Activated CD4-positive, alpha-beta T cell treated with anti-CD3 and anti-CD28 coated beads, Interleukin-2, amount 10 ng/mL, durations not matched to agents 24 days and 14 days (primary cell): ENCODE measurements at regions not wholly inside any gene's neighbourhood (a gene's known extent, or its start where the extent isn't known, plus 50 kb on each side); places are given as distances from the start of the nearest gene placed in this dataset.
"Not testable (repeated sequence)": the region's sequence is repeated elsewhere in the genome, so short reads cannot be mapped to it uniquely, and the experiment has no call there.

Experiments
- DNase-seq: peaks from one replicate; pipeline ENCODE4 v3.0.0; 2022
- H3K27ac Mint-ChIP-seq: one replicate; pipeline ENCODE4 v1.8.0; 2022; ENCODE audit warnings: mild to moderate bottlenecking, mixed read lengths
- H3K27me3 Mint-ChIP-seq: one replicate; pipeline ENCODE4 v1.8.0; 2022; ENCODE audit warnings: mixed read lengths
- H3K36me3 Mint-ChIP-seq: one replicate; pipeline ENCODE4 v1.8.0; 2022; ENCODE audit warnings: low read depth, mild to moderate bottlenecking, mixed read lengths
- H3K4me1 Mint-ChIP-seq: one replicate; pipeline ENCODE4 v1.8.0; 2021; ENCODE audit warnings: mixed read lengths
- H3K4me3 Mint-ChIP-seq: one replicate; pipeline ENCODE4 v1.8.0; 2022; ENCODE audit warnings: mild to moderate bottlenecking, moderate library complexity, mixed read lengths
- H3K9me3 Mint-ChIP-seq: one replicate; pipeline ENCODE4 v1.8.0; 2021; ENCODE audit warnings: mixed read lengths
- intact Hi-C: fragments of 100-400 bp; cut with micrococcal nuclease; formaldehyde crosslinking; loops from one replicate; pipeline ENCODE4 v1.15.1; 2023

- Mint-ChIP-seq H3K4me3 (no peak overlapping the region), H3K27me3 (no peaks in the 10 kb centered on the region), H3K4me1 (no peaks in the 10 kb centered on the region), H3K27ac (no peak overlapping the region), H3K9me3 (no peaks in the 10 kb centered on the region), H3K36me3 (no peaks in the 10 kb centered on the region)
- intact Hi-C loops, result loop anchor here (5.0 kb wide), 1 partner anchor 951 kb away; no protein-coding TSS in a partner anchor
- DNase-seq, result peak; percentile 73
These were observed 836.1 kb upstream of the ADAMTS5 start for GRCh38 chr21:27802816-27803475.

GRCh38 chr21:27799861-27800260 lies 833.0 kb upstream of the ADAMTS5 start:
- intact Hi-C loops, result loop anchor here (5.0 kb wide), 1 partner anchor 948 kb away; no protein-coding TSS in a partner anchor
- H3K27me3 Mint-ChIP-seq, result no peaks in the 10 kb centered on the region
- H3K36me3 Mint-ChIP-seq, result no peaks in the 10 kb centered on the region
- no peak overlapping the region for H3K4me3 Mint-ChIP-seq
- H3K9me3 Mint-ChIP-seq, result no peaks in the 10 kb centered on the region
- DNase-seq, result no peak
- no peak overlapping the region for H3K27ac Mint-ChIP-seq
- H3K4me1 Mint-ChIP-seq, result no peaks in the 10 kb centered on the region

GRCh38 chr21:27796106-27796505 lies 829.2 kb upstream of the ADAMTS5 start:
- no peaks in the 10 kb centered on the region for H3K9me3 Mint-ChIP-seq
- H3K36me3 Mint-ChIP-seq, result no peaks in the 10 kb centered on the region
- DNase-seq, result no peak
- H3K4me1 Mint-ChIP-seq, result no peaks in the 10 kb centered on the region
- H3K4me3 Mint-ChIP-seq, result no peak overlapping the region
- H3K27ac Mint-ChIP-seq, result no peak overlapping the region
- H3K27me3 Mint-ChIP-seq, result no peaks in the 10 kb centered on the region
- intact Hi-C loops, result no loop called here

GRCh38 chr21:27795418-27795817 lies 828.5 kb upstream of the ADAMTS5 start:
- no peaks in the 10 kb centered on the region for H3K27me3 Mint-ChIP-seq
- H3K27ac Mint-ChIP-seq, result no peak overlapping the region
- intact Hi-C loops, result no loop called here
- H3K36me3 Mint-ChIP-seq, result no peaks in the 10 kb centered on the region
- H3K4me3 Mint-ChIP-seq, result no peak overlapping the region
- no peaks in the 10 kb centered on the region for H3K4me1 Mint-ChIP-seq
- DNase-seq, result no peak
- no peaks in the 10 kb centered on the region for H3K9me3 Mint-ChIP-seq

GRCh38 chr21:27793901-27794300 lies 827.0 kb upstream of the ADAMTS5 start:
- Mint-ChIP-seq H3K27me3 (no peaks in the 10 kb centered on the region), H3K36me3 (no peaks in the 10 kb centered on the region), H3K4me3 (no peak overlapping the region), H3K4me1 (no peaks in the 10 kb centered on the region), H3K27ac (no peak overlapping the region), H3K9me3 (no peaks in the 10 kb centered on the region)
- intact Hi-C loops, result no loop called here
- DNase-seq, result no peak

GRCh38 chr21:27787046-27787445 lies 820.2 kb upstream of the ADAMTS5 start:
- Mint-ChIP-seq H3K27me3 (no peaks in the 10 kb centered on the region), H3K27ac (no peak overlapping the region), H3K4me1 (no peaks in the 10 kb centered on the region), H3K9me3 (no peaks in the 10 kb centered on the region), H3K4me3 (no peak overlapping the region), H3K36me3 (no peaks in the 10 kb centered on the region)
- DNase-seq, result no peak
- intact Hi-C loops, result no loop called here

GRCh38 chr21:27779606-27780005 lies 812.7 kb upstream of the ADAMTS5 start:
- no peaks in the 10 kb centered on the region for H3K4me1 Mint-ChIP-seq
- H3K4me3 Mint-ChIP-seq, result no peak overlapping the region
- H3K27me3 Mint-ChIP-seq, result no peaks in the 10 kb centered on the region
- H3K36me3 Mint-ChIP-seq, result no peaks in the 10 kb centered on the region
- intact Hi-C loops, result no loop called here
- no peaks in the 10 kb centered on the region for H3K9me3 Mint-ChIP-seq
- H3K27ac Mint-ChIP-seq, result no peak overlapping the region
- no peak for DNase-seq

GRCh38 chr21:27776925-27777553 lies 810.2 kb upstream of the ADAMTS5 start:
- no peak for DNase-seq
- Mint-ChIP-seq H3K36me3 (no peaks in the 10 kb centered on the region), H3K4me3 (no peak overlapping the region), H3K4me1 (no peaks in the 10 kb centered on the region), H3K27ac (no peak overlapping the region), H3K27me3 (no peaks in the 10 kb centered on the region), H3K9me3 (no peaks in the 10 kb centered on the region)
- intact Hi-C loops, result no loop called here

- Mint-ChIP-seq H3K27me3 (no peaks in the 10 kb centered on the region), H3K27ac (no peak overlapping the region)
- intact Hi-C loops, result no loop called here
These were observed 805.9 kb upstream of the ADAMTS5 start for GRCh38 chr21:27772816-27773215.

GRCh38 chr21:27771938-27772483 lies 805.1 kb upstream of the ADAMTS5 start:
- H3K27me3 Mint-ChIP-seq, result no peaks in the 10 kb centered on the region
- no peak overlapping the region for H3K4me3 Mint-ChIP-seq
- H3K27ac Mint-ChIP-seq, result no peak overlapping the region
- intact Hi-C loops, result no loop called here
- DNase-seq, result no peak
- no peaks in the 10 kb centered on the region for H3K36me3 Mint-ChIP-seq
- no peaks in the 10 kb centered on the region for H3K9me3 Mint-ChIP-seq
- no peaks in the 10 kb centered on the region for H3K4me1 Mint-ChIP-seq

More at GRCh38 chr21:27772816-27773215, 805.9 kb upstream of the ADAMTS5 start:
- Mint-ChIP-seq H3K36me3 (no peaks in the 10 kb centered on the region), H3K9me3 (no peaks in the 10 kb centered on the region), H3K4me1 (no peaks in the 10 kb centered on the region), H3K4me3 (no peak overlapping the region)
- DNase-seq, result no peak

- no peak for DNase-seq
- intact Hi-C loops, result no loop called here
- Mint-ChIP-seq H3K36me3 (no peaks in the 10 kb centered on the region), H3K9me3 (no peaks in the 10 kb centered on the region), H3K27ac (no peak overlapping the region), H3K27me3 (no peaks in the 10 kb centered on the region), H3K4me3 (no peak overlapping the region), H3K4me1 (no peaks in the 10 kb centered on the region)
These were observed 802.9 kb upstream of the ADAMTS5 start for GRCh38 chr21:27769763-27770162.

- H3K27ac Mint-ChIP-seq, H3K27me3 Mint-ChIP-seq, H3K4me1 Mint-ChIP-seq, H3K9me3 Mint-ChIP-seq, H3K4me3 Mint-ChIP-seq, intact Hi-C loops, DNase-seq, H3K36me3 Mint-ChIP-seq: not testable (repeated sequence)
These were observed 801.3 kb upstream of the ADAMTS5 start for GRCh38 chr21:27768046-27768637.

GRCh38 chr21:27764056-27764455 lies 797.2 kb upstream of the ADAMTS5 start:
- intact Hi-C loops, result no loop called here
- Mint-ChIP-seq H3K9me3 (no peaks in the 10 kb centered on the region), H3K4me1 (no peaks in the 10 kb centered on the region), H3K36me3 (no peaks in the 10 kb centered on the region), H3K27me3 (no peaks in the 10 kb centered on the region), H3K27ac (no peak overlapping the region), H3K4me3 (no peak overlapping the region)
- DNase-seq, result no peak

GRCh38 chr21:27761623-27762022 lies 794.7 kb upstream of the ADAMTS5 start:
- intact Hi-C loops, result no loop called here
- DNase-seq, result no peak
- Mint-ChIP-seq H3K9me3 (no peaks in the 10 kb centered on the region), H3K27ac (no peak overlapping the region), H3K4me1 (no peaks in the 10 kb centered on the region), H3K4me3 (no peak overlapping the region), H3K36me3 (no peaks in the 10 kb centered on the region), H3K27me3 (no peaks in the 10 kb centered on the region)
